ENCODE measurements at regions not wholly inside any gene's neighbourhood (a gene's known extent, or its start where the extent isn't known, plus 50 kb on each side); places are given as distances from the start of the nearest gene placed in this dataset.

GRCh38 chr14:95008445-95009217, 148.7 kb downstream of the DICER1 start:
- 80 to 89% methylated on average over 15 of the region's 15 CpGs for WGBS, 2 donors
- no peak overlapping the region for H3K27ac ChIP-seq (ENCODE audit: low read depth in 1 of 2, low read length in 1 of 2)
- H3K4me3 ChIP-seq: no peak overlapping the region
- DNase-seq (no peak), ATAC-seq (ENCODE audit: insufficient read depth, low FRiP score) (no peak)
- TF ChIP-seq, protein P1, sequence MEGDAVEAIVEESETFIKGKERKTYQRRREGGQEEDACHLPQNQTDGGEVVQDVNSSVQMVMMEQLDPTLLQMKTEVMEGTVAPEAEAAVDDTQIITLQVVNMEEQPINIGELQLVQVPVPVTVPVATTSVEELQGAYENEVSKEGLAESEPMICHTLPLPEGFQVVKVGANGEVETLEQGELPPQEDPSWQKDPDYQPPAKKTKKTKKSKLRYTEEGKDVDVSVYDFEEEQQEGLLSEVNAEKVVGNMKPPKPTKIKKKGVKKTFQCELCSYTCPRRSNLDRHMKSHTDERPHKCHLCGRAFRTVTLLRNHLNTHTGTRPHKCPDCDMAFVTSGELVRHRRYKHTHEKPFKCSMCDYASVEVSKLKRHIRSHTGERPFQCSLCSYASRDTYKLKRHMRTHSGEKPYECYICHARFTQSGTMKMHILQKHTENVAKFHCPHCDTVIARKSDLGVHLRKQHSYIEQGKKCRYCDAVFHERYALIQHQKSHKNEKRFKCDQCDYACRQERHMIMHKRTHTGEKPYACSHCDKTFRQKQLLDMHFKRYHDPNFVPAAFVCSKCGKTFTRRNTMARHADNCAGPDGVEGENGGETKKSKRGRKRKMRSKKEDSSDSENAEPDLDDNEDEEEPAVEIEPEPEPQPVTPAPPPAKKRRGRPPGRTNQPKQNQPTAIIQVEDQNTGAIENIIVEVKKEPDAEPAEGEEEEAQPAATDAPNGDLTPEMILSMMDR (IDR thresholded peaks at IDR 0.05; ENCODE audit: control extremely low read depth, extremely low read depth): no peak
- H3K4me1 ChIP-seq (ENCODE audit: control insufficient read depth in 5 of 5, insufficient read depth in 5 of 5, low read length in 5 of 5): peaks cover 0 to 8% (median 4%) of the 10 kb centered on the region in 5 donors
- peaks cover 3 to 16% (median 11%) of the 10 kb centered on the region in 3 donors for H3K27me3 ChIP-seq (ENCODE audit: control insufficient read depth in 3 of 3, insufficient read depth in 3 of 3, low read length in 2 of 3)
- peaks cover 0 to 4% (median 0%) of the 10 kb centered on the region in 4 donors for H3K9me3 ChIP-seq (ENCODE audit: control insufficient read depth in 4 of 4, insufficient read depth in 3 of 4, low read length in 3 of 4)
- no peak overlapping the region for H3K9ac ChIP-seq (ENCODE audit: insufficient read depth in 1 of 2, low read length in 2 of 2)
- no peaks in the 10 kb centered on the region for H3K36me3 ChIP-seq (ENCODE audit: control insufficient read depth in 4 of 4, insufficient read depth in 4 of 4, low read length in 4 of 4)

DNA sequence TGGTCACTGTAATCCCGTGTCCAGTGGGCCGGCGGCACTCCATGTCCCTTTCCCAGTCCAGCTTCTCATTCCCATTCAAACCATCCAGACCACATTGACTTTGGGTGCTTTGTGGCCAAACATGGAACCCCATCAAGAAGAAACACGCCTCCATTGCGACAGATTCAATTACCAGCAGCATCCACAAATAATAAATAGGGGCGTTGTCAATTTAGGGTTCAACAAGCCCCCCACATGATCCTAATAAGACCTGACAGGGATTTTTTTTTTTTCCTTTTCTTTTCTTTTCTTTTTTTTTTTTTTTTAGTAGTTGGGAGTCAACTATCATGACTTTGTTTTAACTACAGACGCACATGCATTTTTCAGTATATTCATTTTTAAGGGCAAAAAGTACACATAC, 149.4 kb downstream of the DICER1 start:
- Histone ChIP-seq H3K4me1 (ENCODE audit: control insufficient read depth in 5 of 5, insufficient read depth in 5 of 5, low read length in 5 of 5) (peaks cover 0 to 8% (median 4%) of the 10 kb centered on the region in 5 donors), H3K4me3 (no peak overlapping the region), H3K27ac (ENCODE audit: low read depth in 1 of 2, low read length in 1 of 2) (no peak overlapping the region), H3K9me3 (ENCODE audit: control insufficient read depth in 4 of 4, insufficient read depth in 3 of 4, low read length in 3 of 4) (peaks cover 0 to 2% (median 0%) of the 10 kb centered on the region in 4 donors), H3K27me3 (ENCODE audit: control insufficient read depth in 3 of 3, insufficient read depth in 3 of 3, low read length in 2 of 3) (peaks cover 3 to 16% (median 11%) of the 10 kb centered on the region in 3 donors), H3K9ac (ENCODE audit: insufficient read depth in 1 of 2, low read length in 2 of 2) (no peak overlapping the region), H3K36me3 (ENCODE audit: control insufficient read depth in 4 of 4, insufficient read depth in 4 of 4, low read length in 4 of 4) (no peaks in the 10 kb centered on the region)
- WGBS, 2 donors: 85 to 89% methylated on average over 7 of the region's 7 CpGs
- ATAC-seq (ENCODE audit: insufficient read depth, low FRiP score) (no peak), DNase-seq (no peak)
- TF ChIP-seq, protein P1 (IDR thresholded peaks at IDR 0.05; ENCODE audit: control extremely low read depth, extremely low read depth): no peak

GRCh38 chr14:95006479-95006878, 150.8 kb downstream of the DICER1 start:
- Histone ChIP-seq H3K27me3 (ENCODE audit: control insufficient read depth in 3 of 3, insufficient read depth in 3 of 3, low read length in 2 of 3) (peaks cover 3 to 14% (median 9%) of the 10 kb centered on the region in 3 donors), H3K9me3 (ENCODE audit: control insufficient read depth in 4 of 4, insufficient read depth in 3 of 4, low read length in 3 of 4) (peaks cover 0 to 2% (median 0%) of the 10 kb centered on the region in 4 donors), H3K27ac (ENCODE audit: low read depth in 1 of 2, low read length in 1 of 2) (no peak overlapping the region), H3K9ac (ENCODE audit: insufficient read depth in 1 of 2, low read length in 2 of 2) (no peak overlapping the region), H3K4me3 (no peak overlapping the region), H3K36me3 (ENCODE audit: control insufficient read depth in 4 of 4, insufficient read depth in 4 of 4, low read length in 4 of 4) (no peaks in the 10 kb centered on the region), H3K4me1 (ENCODE audit: control insufficient read depth in 5 of 5, insufficient read depth in 5 of 5, low read length in 5 of 5) (peaks cover 0 to 8% (median 4%) of the 10 kb centered on the region in 5 donors)
- DNase-seq: no peak
- WGBS, 2 donors: 86 to 88% methylated on average over 4 of the region's 4 CpGs
- no peak for ATAC-seq (ENCODE audit: insufficient read depth, low FRiP score)
- TF ChIP-seq, protein P1 (IDR thresholded peaks at IDR 0.05; ENCODE audit: control extremely low read depth, extremely low read depth): no peak
